Upper lobe of left lung (tissue), 4 donors: ENCODE measurements at regions not wholly inside any gene's neighbourhood (a gene's known extent, or its start where the extent isn't known, plus 50 kb on each side); places are given as distances from the start of the nearest gene placed in this dataset.

Experiments
- POLR2A ChIP-seq, 4 donors: fragments of 450-650 bp; IDR thresholded peaks; one replicate each; pipeline ENCODE4 v1.5.1; 2016 to 2017; ENCODE audit warnings: antibody characterized with exemption in 4 of 4, mild to moderate bottlenecking in 2 of 4
- POLR2AphosphoS5 ChIP-seq, 2 donors: sonication (generic); formaldehyde crosslinking; IDR thresholded peaks; one replicate each; pipeline ENCODE4 v1.5.1; 2017; ENCODE audit warnings: antibody characterized with exemption in 2 of 2
- TF ChIP-seq, protein P1 (sequence below), 6 experiments: fragments of 450-650 bp in 4 of 6; fragments of 200-600 bp in 2 of 6; sonication (generic) in 2 of 6; IDR thresholded peaks; one replicate each; pipeline ENCODE4 v1.5.1; 2016 to 2019; ENCODE audit warnings: antibody characterized with exemption in 6 of 6

DNA sequence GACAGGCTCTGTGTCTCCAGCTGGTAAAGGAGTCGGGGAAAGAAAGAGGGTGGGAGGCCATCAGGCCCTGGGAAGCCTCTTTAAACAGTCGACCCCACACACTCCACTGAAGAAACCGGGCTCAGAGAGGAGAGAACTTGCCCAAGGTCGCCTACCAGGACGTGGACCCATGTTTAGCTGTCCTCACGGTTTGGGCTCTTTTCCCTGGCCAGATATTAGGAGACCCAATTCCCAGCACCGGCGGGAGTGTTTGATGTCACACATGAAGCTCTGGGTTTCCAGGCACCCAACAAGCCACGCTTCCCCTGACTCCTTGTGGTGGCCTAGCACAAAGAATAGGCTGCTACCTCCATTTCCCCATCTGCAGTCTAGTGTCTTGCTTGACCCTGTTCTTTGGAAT lies 52.2 kb upstream of the GRIP2 start:
- TF ChIP-seq, protein P1, sequence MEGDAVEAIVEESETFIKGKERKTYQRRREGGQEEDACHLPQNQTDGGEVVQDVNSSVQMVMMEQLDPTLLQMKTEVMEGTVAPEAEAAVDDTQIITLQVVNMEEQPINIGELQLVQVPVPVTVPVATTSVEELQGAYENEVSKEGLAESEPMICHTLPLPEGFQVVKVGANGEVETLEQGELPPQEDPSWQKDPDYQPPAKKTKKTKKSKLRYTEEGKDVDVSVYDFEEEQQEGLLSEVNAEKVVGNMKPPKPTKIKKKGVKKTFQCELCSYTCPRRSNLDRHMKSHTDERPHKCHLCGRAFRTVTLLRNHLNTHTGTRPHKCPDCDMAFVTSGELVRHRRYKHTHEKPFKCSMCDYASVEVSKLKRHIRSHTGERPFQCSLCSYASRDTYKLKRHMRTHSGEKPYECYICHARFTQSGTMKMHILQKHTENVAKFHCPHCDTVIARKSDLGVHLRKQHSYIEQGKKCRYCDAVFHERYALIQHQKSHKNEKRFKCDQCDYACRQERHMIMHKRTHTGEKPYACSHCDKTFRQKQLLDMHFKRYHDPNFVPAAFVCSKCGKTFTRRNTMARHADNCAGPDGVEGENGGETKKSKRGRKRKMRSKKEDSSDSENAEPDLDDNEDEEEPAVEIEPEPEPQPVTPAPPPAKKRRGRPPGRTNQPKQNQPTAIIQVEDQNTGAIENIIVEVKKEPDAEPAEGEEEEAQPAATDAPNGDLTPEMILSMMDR (IDR thresholded peaks at IDR 0.05): no peak
- no peak for TF ChIP-seq POLR2AphosphoS5 (IDR thresholded peaks at IDR 0.05)
- no peak for TF ChIP-seq POLR2A (IDR thresholded peaks at IDR 0.05)
